ENCODE measurements at regions not wholly inside any gene's neighbourhood (a gene's known extent, or its start where the extent isn't known, plus 50 kb on each side); places are given as distances from the start of the nearest gene placed in this dataset.

- no peak overlapping the region for H3K9ac ChIP-seq (ENCODE audit: insufficient read length, low read depth)
- no peaks in the 10 kb centered on the region for H3K9me3 ChIP-seq (ENCODE audit: insufficient read depth, low read length)
- H3K36me3 ChIP-seq (ENCODE audit: insufficient read depth, insufficient read length, low read length) = no peaks in the 10 kb centered on the region
- TF ChIP-seq SUZ12 (IDR thresholded peaks at IDR 0.05; ENCODE audit: extremely low read depth, insufficient read depth, insufficient read length) (no peak), YY1 (IDR thresholded peaks at IDR 0.05; ENCODE audit: insufficient read depth, insufficient read length) (no peak), ZNF274 (IDR thresholded peaks at IDR 0.05; ENCODE audit: low read depth, low read length) (no peak)
- H3K4me3 ChIP-seq (ENCODE audit: insufficient read length, low read depth) = no peak overlapping the region
- H3K27me3 ChIP-seq (ENCODE audit: insufficient read depth, insufficient read length) = peaks cover 25% of the 10 kb centered on the region
- peaks cover 17% of the 10 kb centered on the region for H3K4me1 ChIP-seq (ENCODE audit: insufficient read depth, insufficient read length)
- no peak for DNase-seq (ENCODE audit: low read depth, low spot score)
Measured at GRCh38 chr9:126147936-126148870, 178.4 kb upstream of the MVB12B start.

GRCh38 chr9:126148994-126149393 is 177.6 kb upstream of the MVB12B start:
- no peak for TF ChIP-seq ZNF274 (IDR thresholded peaks at IDR 0.05; ENCODE audit: low read depth, low read length)
- Histone ChIP-seq H3K36me3 (ENCODE audit: insufficient read depth, insufficient read length, low read length) (no peaks in the 10 kb centered on the region), H3K4me3 (ENCODE audit: insufficient read length, low read depth) (no peak overlapping the region), H3K9ac (ENCODE audit: insufficient read length, low read depth) (no peak overlapping the region), H3K9me3 (ENCODE audit: insufficient read depth, low read length) (no peaks in the 10 kb centered on the region), H3K27me3 (ENCODE audit: insufficient read depth, insufficient read length) (peaks cover 25% of the 10 kb centered on the region), H3K4me1 (ENCODE audit: insufficient read depth, insufficient read length) (peaks cover 17% of the 10 kb centered on the region)
- DNase-seq (ENCODE audit: low read depth, low spot score) = no peak

GRCh38 chr9:126149661-126150060 is 177.0 kb upstream of the MVB12B start:
- H3K27me3 ChIP-seq (ENCODE audit: insufficient read depth, insufficient read length) = peaks cover 25% of the 10 kb centered on the region
- TF ChIP-seq YY1 (IDR thresholded peaks at IDR 0.05; ENCODE audit: insufficient read depth, insufficient read length) (no peak), ZNF274 (IDR thresholded peaks at IDR 0.05; ENCODE audit: low read depth, low read length) (no peak), SUZ12 (IDR thresholded peaks at IDR 0.05; ENCODE audit: extremely low read depth, insufficient read depth, insufficient read length) (no peak)
- no peak overlapping the region for H3K4me3 ChIP-seq (ENCODE audit: insufficient read length, low read depth)
- H3K4me1 ChIP-seq (ENCODE audit: insufficient read depth, insufficient read length) = peaks cover 17% of the 10 kb centered on the region
- H3K36me3 ChIP-seq (ENCODE audit: insufficient read depth, insufficient read length, low read length) = no peaks in the 10 kb centered on the region
- no peak overlapping the region for H3K9ac ChIP-seq (ENCODE audit: insufficient read length, low read depth)
- no peaks in the 10 kb centered on the region for H3K9me3 ChIP-seq (ENCODE audit: insufficient read depth, low read length)
- DNase-seq (ENCODE audit: low read depth, low spot score) = no peak

GRCh38 chr9:126150411-126151030 is 176.1 kb upstream of the MVB12B start:
- peaks cover 25% of the 10 kb centered on the region for H3K27me3 ChIP-seq (ENCODE audit: insufficient read depth, insufficient read length)
- no peaks in the 10 kb centered on the region for H3K9me3 ChIP-seq (ENCODE audit: insufficient read depth, low read length)
- no peak overlapping the region for H3K9ac ChIP-seq (ENCODE audit: insufficient read length, low read depth)
- peaks cover 12% of the 10 kb centered on the region for H3K4me1 ChIP-seq (ENCODE audit: insufficient read depth, insufficient read length)
- DNase-seq (ENCODE audit: low read depth, low spot score) = no peak
- no peaks in the 10 kb centered on the region for H3K36me3 ChIP-seq (ENCODE audit: insufficient read depth, insufficient read length, low read length)
- H3K4me3 ChIP-seq (ENCODE audit: insufficient read length, low read depth) = no peak overlapping the region
- TF ChIP-seq ZNF274 (IDR thresholded peaks at IDR 0.05; ENCODE audit: low read depth, low read length) = no peak
- TF ChIP-seq YY1 (IDR thresholded peaks at IDR 0.05; ENCODE audit: insufficient read depth, insufficient read length) = no peak
- TF ChIP-seq SUZ12 (IDR thresholded peaks at IDR 0.05; ENCODE audit: extremely low read depth, insufficient read depth, insufficient read length) = no peak

- no peak for DNase-seq (ENCODE audit: low read depth, low spot score)
- TF ChIP-seq SUZ12 (IDR thresholded peaks at IDR 0.05; ENCODE audit: extremely low read depth, insufficient read depth, insufficient read length) = no peak
- TF ChIP-seq ZNF274 (IDR thresholded peaks at IDR 0.05; ENCODE audit: low read depth, low read length) = no peak
- no peak for TF ChIP-seq YY1 (IDR thresholded peaks at IDR 0.05; ENCODE audit: insufficient read depth, insufficient read length)
Measured at GRCh38 chr9:126151031-126151685, 175.5 kb upstream of the MVB12B start.

GRCh38 chr9:126151686-126152134 is 174.9 kb upstream of the MVB12B start:
- Histone ChIP-seq H3K36me3 (ENCODE audit: insufficient read depth, insufficient read length, low read length) (no peaks in the 10 kb centered on the region), H3K27me3 (ENCODE audit: insufficient read depth, insufficient read length) (peaks cover 23% of the 10 kb centered on the region), H3K4me3 (ENCODE audit: insufficient read length, low read depth) (no peak overlapping the region), H3K9me3 (ENCODE audit: insufficient read depth, low read length) (no peaks in the 10 kb centered on the region), H3K4me1 (ENCODE audit: insufficient read depth, insufficient read length) (peaks cover 12% of the 10 kb centered on the region), H3K9ac (ENCODE audit: insufficient read length, low read depth) (no peak overlapping the region)
- TF ChIP-seq YY1 (IDR thresholded peaks at IDR 0.05; ENCODE audit: insufficient read depth, insufficient read length) (no peak), ZNF274 (IDR thresholded peaks at IDR 0.05; ENCODE audit: low read depth, low read length) (no peak)
- no peak for DNase-seq (ENCODE audit: low read depth, low spot score)

More at GRCh38 chr9:126151031-126151685, 175.5 kb upstream of the MVB12B start:
- peaks cover 12% of the 10 kb centered on the region for H3K4me1 ChIP-seq (ENCODE audit: insufficient read depth, insufficient read length)
- H3K9ac ChIP-seq (ENCODE audit: insufficient read length, low read depth) = no peak overlapping the region
- no peaks in the 10 kb centered on the region for H3K36me3 ChIP-seq (ENCODE audit: insufficient read depth, insufficient read length, low read length)
- H3K9me3 ChIP-seq (ENCODE audit: insufficient read depth, low read length) = no peaks in the 10 kb centered on the region
- H3K27me3 ChIP-seq (ENCODE audit: insufficient read depth, insufficient read length) = peaks cover 25% of the 10 kb centered on the region
- no peak overlapping the region for H3K4me3 ChIP-seq (ENCODE audit: insufficient read length, low read depth)

Data from NT2/D1 (cell line).